Chondrocyte (in vitro differentiated cells): ENCODE measurements at regions not wholly inside any gene's neighbourhood (a gene's known extent, or its start where the extent isn't known, plus 50 kb on each side); places are given as distances from the start of the nearest gene placed in this dataset.

Source experiments
- DNase-seq: peaks from one replicate; pipeline ENCODE4 v3.0.0; 2021; ENCODE audit warnings: mixed read lengths, low spot score
- H3K27ac Mint-ChIP-seq: one replicate; pipeline ENCODE4 v1.8.0; 2021; ENCODE audit warnings: mild to moderate bottlenecking, moderate library complexity, mixed read lengths; ENCODE audit not compliant: unreplicated experiment
- H3K27me3 Mint-ChIP-seq: 2 replicates; pipeline ENCODE4 v1.8.0; 2021; ENCODE audit warnings: low read depth, mixed read lengths
- H3K36me3 Mint-ChIP-seq: 2 replicates; pipeline ENCODE4 v1.8.0; 2021; ENCODE audit warnings: low read depth, mixed read lengths
- H3K4me1 Mint-ChIP-seq: 2 replicates; pipeline ENCODE4 v1.8.0; 2021; ENCODE audit warnings: low read depth, mild to moderate bottlenecking, mixed read lengths
- H3K4me3 Mint-ChIP-seq: one replicate; pipeline ENCODE4 v1.8.0; 2021; ENCODE audit warnings: mild to moderate bottlenecking, moderate library complexity, mixed read lengths; ENCODE audit not compliant: unreplicated experiment
- H3K9me3 Mint-ChIP-seq: 2 replicates; pipeline ENCODE4 v1.8.0; 2021; ENCODE audit warnings: low read depth, mixed read lengths
- CTCF ChIP-seq: fragments of 200-600 bp; sonication (generic); IDR thresholded peaks from 2 replicates; pipeline ENCODE4 v1.5.0; 2021; ENCODE audit warnings: antibody characterized with exemption, mild to moderate bottlenecking, moderate library complexity

GRCh38 chr2:123935405-123935804 is 89.7 kb upstream of the CNTNAP5 start:
- DNase-seq: no peak
- no peak for TF ChIP-seq CTCF
- Mint-ChIP-seq H3K4me3 (no peak overlapping the region), H3K27ac (no peak overlapping the region), H3K4me1 (no peaks in the 10 kb centered on the region), H3K36me3 (no peaks in the 10 kb centered on the region), H3K27me3 (no peaks in the 10 kb centered on the region), H3K9me3 (peaks cover 12% of the 10 kb centered on the region)

- Mint-ChIP-seq H3K27ac (no peak overlapping the region), H3K9me3 (no peaks in the 10 kb centered on the region), H3K4me3 (no peak overlapping the region), H3K4me1 (no peaks in the 10 kb centered on the region), H3K27me3 (no peaks in the 10 kb centered on the region), H3K36me3 (no peaks in the 10 kb centered on the region)
- TF ChIP-seq CTCF: no peak
- DNase-seq: no peak
Measured at GRCh38 chr2:123953846-123954245, 71.2 kb upstream of the CNTNAP5 start.

DNA sequence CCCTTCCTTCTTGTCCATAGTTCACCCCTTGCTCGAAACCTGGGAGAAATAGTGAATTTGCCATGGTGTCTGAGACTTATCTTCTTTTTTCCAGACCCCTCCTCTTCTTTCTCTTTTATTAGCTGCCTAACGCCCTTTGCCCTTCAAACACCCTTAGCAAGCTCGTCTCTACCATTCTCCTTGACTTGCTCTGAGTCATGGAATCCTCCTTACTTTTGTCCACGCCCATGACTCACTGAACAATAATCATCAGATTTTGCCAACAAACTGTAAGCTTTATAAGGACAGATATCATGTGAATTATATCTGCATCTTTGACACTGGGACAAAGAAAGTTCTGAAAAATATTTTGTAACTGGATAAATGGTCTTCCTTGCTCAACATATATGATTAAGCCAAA is 67.1 kb upstream of the CNTNAP5 start:
- H3K27ac Mint-ChIP-seq: no peak overlapping the region
- DNase-seq: no peak
- H3K27me3 Mint-ChIP-seq: no peaks in the 10 kb centered on the region
- no peak overlapping the region for H3K4me3 Mint-ChIP-seq
- H3K36me3 Mint-ChIP-seq: no peaks in the 10 kb centered on the region
- no peak for TF ChIP-seq CTCF
- peaks cover 12% of the 10 kb centered on the region for H3K9me3 Mint-ChIP-seq
- peaks cover 4% of the 10 kb centered on the region for H3K4me1 Mint-ChIP-seq

- Mint-ChIP-seq H3K27me3 (no peaks in the 10 kb centered on the region), H3K27ac (no peak overlapping the region), H3K4me1 (peaks cover 4% of the 10 kb centered on the region), H3K4me3 (no peak overlapping the region), H3K36me3 (no peaks in the 10 kb centered on the region), H3K9me3 (peaks cover 17% of the 10 kb centered on the region)
- no peak for TF ChIP-seq CTCF
- no peak for DNase-seq
Measured at GRCh38 chr2:123961576-123961975, 63.5 kb upstream of the CNTNAP5 start.

DNA sequence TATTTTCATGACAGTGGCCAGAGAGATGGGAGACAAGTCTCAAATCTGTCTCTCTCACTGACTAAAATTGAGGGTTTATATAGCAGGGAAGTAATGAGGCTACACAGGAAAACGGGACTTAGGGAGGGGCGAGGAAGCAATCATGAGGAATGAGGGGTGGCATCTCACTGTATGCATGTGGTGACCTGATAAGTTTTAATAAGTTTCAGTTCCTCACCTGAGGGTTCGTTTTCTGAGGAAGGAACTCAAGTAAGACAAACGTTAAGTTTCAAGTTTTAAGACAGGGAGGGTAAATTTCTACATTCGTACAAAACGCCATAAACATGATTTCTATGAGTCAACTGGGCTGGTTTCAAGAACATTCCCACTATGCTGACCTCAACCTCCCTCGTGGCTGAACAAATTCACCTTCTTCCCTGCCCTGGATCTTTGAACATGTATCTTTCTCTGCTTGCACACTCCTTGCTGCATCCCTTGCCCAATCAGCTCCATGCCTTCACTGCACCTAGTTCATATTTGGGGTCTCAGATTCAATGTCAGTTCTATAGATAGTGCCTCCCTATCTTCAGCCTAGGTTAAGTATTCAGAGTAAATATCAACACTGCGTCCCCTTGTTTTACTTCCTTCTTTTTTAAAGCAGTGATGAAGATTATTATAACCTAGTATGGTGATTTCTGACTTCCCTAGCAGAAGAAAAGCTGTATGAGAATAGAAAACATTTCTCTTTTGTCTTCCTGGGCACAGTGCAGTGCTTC is 53.3 kb upstream of the CNTNAP5 start:
- no peak for DNase-seq
- Mint-ChIP-seq H3K9me3 (peaks cover 7% of the 10 kb centered on the region), H3K4me1 (no peaks in the 10 kb centered on the region), H3K36me3 (no peaks in the 10 kb centered on the region), H3K27me3 (no peaks in the 10 kb centered on the region), H3K27ac (no peak overlapping the region), H3K4me3 (no peak overlapping the region)
- TF ChIP-seq CTCF: no peak
